Upper lobe of left lung (tissue), 4 donors: ENCODE measurements at regions not wholly inside any gene's neighbourhood (a gene's known extent, or its start where the extent isn't known, plus 50 kb on each side); places are given as distances from the start of the nearest gene placed in this dataset.

Experiments
- CTCF ChIP-seq, 6 experiments: fragments of 450-650 bp in 4 of 6; fragments of 200-600 bp in 2 of 6; sonication (generic) in 2 of 6; IDR thresholded peaks; one replicate each; pipeline ENCODE4 v1.5.1; 2016 to 2019; ENCODE audit warnings: antibody characterized with exemption in 6 of 6
- POLR2A ChIP-seq, 4 donors: fragments of 450-650 bp; IDR thresholded peaks; one replicate each; pipeline ENCODE4 v1.5.1; 2016 to 2017; ENCODE audit warnings: antibody characterized with exemption in 4 of 4, mild to moderate bottlenecking in 2 of 4
- POLR2AphosphoS5 ChIP-seq, 2 donors: sonication (generic); formaldehyde crosslinking; IDR thresholded peaks; one replicate each; pipeline ENCODE4 v1.5.1; 2017; ENCODE audit warnings: antibody characterized with exemption in 2 of 2

- TF ChIP-seq CTCF (IDR thresholded peaks at IDR 0.05) (no peak), POLR2A (IDR thresholded peaks at IDR 0.05) (no peak), POLR2AphosphoS5 (IDR thresholded peaks at IDR 0.05) (no peak)
Measured at GRCh38 chr2:144669196-144669987, 149.5 kb upstream of the ZEB2 start.
